SU-DHL-6 (cell line): ENCODE measurements at regions not wholly inside any gene's neighbourhood (a gene's known extent, or its start where the extent isn't known, plus 50 kb on each side); places are given as distances from the start of the nearest gene placed in this dataset.

ENCODE experiments used
- EZH2phosphoT487 ChIP-seq: fragments of 200-600 bp; sonication (generic), shearing (Covaris generic); conservative IDR thresholded peaks from 2 replicates; pipeline ENCODE4 v1.6.1; 2018; ENCODE audit warnings: mild to moderate bottlenecking, antibody characterized with exemption, low read length, moderate library complexity, mixed read lengths
- TF ChIP-seq, protein P1 (sequence below): fragments of 200-600 bp; sonication (generic); IDR thresholded peaks from one replicate; pipeline ENCODE4 v1.5.1; 2017; ENCODE audit warnings: antibody characterized with exemption, mild to moderate bottlenecking, low read length, moderate library complexity; ENCODE audit not compliant: insufficient read depth, poor library complexity, severe bottlenecking

GRCh38 chr2:12335995-12336394 is 380.7 kb upstream of the TRIB2 start:
- TF ChIP-seq, protein P1, sequence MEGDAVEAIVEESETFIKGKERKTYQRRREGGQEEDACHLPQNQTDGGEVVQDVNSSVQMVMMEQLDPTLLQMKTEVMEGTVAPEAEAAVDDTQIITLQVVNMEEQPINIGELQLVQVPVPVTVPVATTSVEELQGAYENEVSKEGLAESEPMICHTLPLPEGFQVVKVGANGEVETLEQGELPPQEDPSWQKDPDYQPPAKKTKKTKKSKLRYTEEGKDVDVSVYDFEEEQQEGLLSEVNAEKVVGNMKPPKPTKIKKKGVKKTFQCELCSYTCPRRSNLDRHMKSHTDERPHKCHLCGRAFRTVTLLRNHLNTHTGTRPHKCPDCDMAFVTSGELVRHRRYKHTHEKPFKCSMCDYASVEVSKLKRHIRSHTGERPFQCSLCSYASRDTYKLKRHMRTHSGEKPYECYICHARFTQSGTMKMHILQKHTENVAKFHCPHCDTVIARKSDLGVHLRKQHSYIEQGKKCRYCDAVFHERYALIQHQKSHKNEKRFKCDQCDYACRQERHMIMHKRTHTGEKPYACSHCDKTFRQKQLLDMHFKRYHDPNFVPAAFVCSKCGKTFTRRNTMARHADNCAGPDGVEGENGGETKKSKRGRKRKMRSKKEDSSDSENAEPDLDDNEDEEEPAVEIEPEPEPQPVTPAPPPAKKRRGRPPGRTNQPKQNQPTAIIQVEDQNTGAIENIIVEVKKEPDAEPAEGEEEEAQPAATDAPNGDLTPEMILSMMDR: no peak
- no peak for TF ChIP-seq EZH2phosphoT487
